T-cell (primary cell): ENCODE measurements at regions not wholly inside any gene's neighbourhood (a gene's known extent, or its start where the extent isn't known, plus 50 kb on each side); places are given as distances from the start of the nearest gene placed in this dataset.

Source experiments
- ATAC-seq, 4 experiments: fragments of 200-7000 bp in 3 of 4; fragments of 150-1000 bp in 1 of 4; cut with Tn5 transposase; replicated peaks in 1 of 4; 1 replicate in 3 of 4; 2 replicates in 1 of 4; pipeline ENCODE4 v1.10.0; 2021; ENCODE audit warnings: moderate library complexity in 3 of 4, mild to moderate bottlenecking in 2 of 4, moderate number of reproducible peaks in 1 of 4
- CTCF ChIA-PET, 2 donors: fragments of 300-600 bp; sonication (Branson Sonifier 250); formaldehyde crosslinking; loops; one replicate each; lab custom pipeline; 2022; ENCODE audit warnings: antibody characterized with exemption in 2 of 2; lab: Charles Lee
- POLR2A ChIA-PET, 2 donors: fragments of 300-600 bp; sonication (Branson Sonifier 250); formaldehyde crosslinking; loops; one replicate each; lab custom pipeline; 2022; ENCODE audit warnings: antibody characterized with exemption in 2 of 2; lab: Charles Lee
- DNase-seq, 35 experiments: peaks; one replicate each; pipeline versions ENCODE4 v3.0.0 to v3.0.0-alpha.2; 2013 to 2023
- H3K27ac ChIP-seq: one replicate; pipeline ENCODE4 v1.5.1; 2013; ENCODE audit warnings: low read length
- H3K27me3 ChIP-seq, 2 experiments: replicated peaks in 1 of 2; 1 replicate in 1 of 2; 2 replicates in 1 of 2; pipeline versions ENCODE4 v1.6.1 to v1.7.0; 2013; ENCODE audit warnings: low read length in 1 of 2, mixed read lengths in 1 of 2; ENCODE audit not compliant: control insufficient read depth in 2 of 2, insufficient read depth in 2 of 2; ENCODE audit errors: extremely low read depth in 1 of 2
- H3K36me3 ChIP-seq, 2 donors: 1 replicate in 1 of 2; 2 replicates in 1 of 2; pipeline versions ENCODE4 v1.6.1 to v1.7.0; 2013; ENCODE audit warnings: low read length in 1 of 2; ENCODE audit not compliant: control insufficient read depth in 2 of 2, insufficient read depth in 1 of 2; ENCODE audit errors: extremely low read depth in 1 of 2
- H3K4me1 ChIP-seq, 2 experiments: 1 replicate in 1 of 2; 2 replicates in 1 of 2; pipeline versions ENCODE4 v1.6.1 to v1.7.0; 2013; ENCODE audit warnings: low read length in 2 of 2, mixed read lengths in 1 of 2; ENCODE audit not compliant: insufficient read depth in 2 of 2, control insufficient read depth in 1 of 2; ENCODE audit errors: extremely low read depth in 1 of 2
- H3K4me3 ChIP-seq, 2 donors: 1 replicate in 1 of 2; 2 replicates in 1 of 2; pipeline versions ENCODE4 v1.5.1 to v1.7.0; 2013; ENCODE audit warnings: mild to moderate bottlenecking in 2 of 2, low read length in 1 of 2, moderate library complexity in 1 of 2; ENCODE audit not compliant: control insufficient read depth in 1 of 2; ENCODE audit errors: extremely low read depth in 1 of 2
- H3K9me3 ChIP-seq: 2 replicates; pipeline ENCODE4 v1.7.0; 2013
- H3K27ac Mint-ChIP-seq, 2 donors: one replicate each; pipeline ENCODE4 v1.8.0; 2020 to 2021; ENCODE audit warnings: mild to moderate bottlenecking in 2 of 2, mixed read lengths in 2 of 2
- H3K27me3 Mint-ChIP-seq, 2 donors: one replicate each; pipeline ENCODE4 v1.8.0; 2021 to 2022; ENCODE audit warnings: mixed read lengths in 2 of 2
- H3K36me3 Mint-ChIP-seq: one replicate; pipeline ENCODE4 v1.8.0; 2021; ENCODE audit warnings: mixed read lengths
- H3K4me1 Mint-ChIP-seq, 3 donors: one replicate each; pipeline ENCODE4 v1.8.0; 2020 to 2022; ENCODE audit warnings: mixed read lengths in 3 of 3, mild to moderate bottlenecking in 1 of 3
- H3K4me3 Mint-ChIP-seq, 3 donors: one replicate each; pipeline ENCODE4 v1.8.0; 2020 to 2022; ENCODE audit warnings: mild to moderate bottlenecking in 3 of 3, mixed read lengths in 3 of 3, moderate library complexity in 3 of 3
- H3K9me3 Mint-ChIP-seq, 3 donors: one replicate each; pipeline ENCODE4 v1.8.0; 2020 to 2022; ENCODE audit warnings: mixed read lengths in 3 of 3
- WGBS: methylation state at CpG from one replicate; pipeline ENCODE4 v1.1.5; 2013; ENCODE audit warnings: missing lambda C conversion rate; ENCODE audit not compliant: insufficient coverage; 5-methylcytosine and 5-hydroxymethylcytosine counted together

DNA sequence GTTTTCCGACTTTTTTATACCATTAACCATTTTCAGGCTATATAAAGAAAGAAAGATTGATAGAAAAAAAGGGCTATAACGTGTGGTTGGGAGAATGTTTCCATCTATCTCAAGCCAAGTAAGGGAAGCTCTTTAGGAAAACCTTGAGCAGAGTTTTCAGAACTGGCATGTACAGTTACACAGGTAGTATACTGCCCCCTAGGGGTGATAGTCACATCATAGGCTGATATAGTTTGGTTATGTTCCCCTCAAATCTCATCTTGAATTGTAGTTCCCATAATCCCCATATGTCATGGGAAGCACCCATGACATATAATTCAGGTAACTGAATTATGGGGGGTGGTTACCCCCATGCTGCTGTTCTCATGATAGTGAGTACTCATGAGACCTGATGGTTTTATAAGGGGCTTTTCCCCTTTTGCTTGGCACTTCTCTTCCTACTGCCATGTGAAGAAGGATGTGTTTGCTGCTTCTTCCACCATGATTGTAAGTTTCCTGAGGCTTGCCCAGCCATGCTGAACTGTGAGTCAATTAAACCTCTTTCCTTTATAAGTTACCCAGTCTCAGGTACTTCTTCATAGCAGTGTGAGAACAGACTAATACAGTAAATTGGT is 186.8 kb downstream of the TMA16 start:
- peaks cover 1 to 5% (median 5%) of the 10 kb centered on the region in 3 donors for H3K4me1 Mint-ChIP-seq
- peaks cover 0 to 3% of the 10 kb centered on the region in 2 donors for H3K27me3 Mint-ChIP-seq
- Histone ChIP-seq H3K4me3 (no peak overlapping the region), H3K4me1 (no peaks in the 10 kb centered on the region), H3K27ac (no peak overlapping the region), H3K27me3 (no peaks in the 10 kb centered on the region), H3K9me3 (no peaks in the 10 kb centered on the region), H3K36me3 (no peaks in the 10 kb centered on the region)
- POLR2A ChIA-PET, result interaction anchor here in 1 of 2 donors (0.9 kb wide), 1 partner anchor 8 kb away, joined by 4 read pairs; no protein-coding TSS in a partner anchor
- ATAC-seq (peak in 3 of 4 experiments; percentile 40 to 77 (median 49)), DNase-seq (peak in 12 of 35 experiments; percentile 0 to 78 (median 26))
- CTCF ChIA-PET, result interaction anchor here (0.6 to 6.0 kb wide), 13 partner anchors 9 to 1157 kb away, joined by 3 to 78 read pairs (median 4); no protein-coding TSS in a partner anchor
- H3K36me3 Mint-ChIP-seq, result no peaks in the 10 kb centered on the region
- H3K27ac Mint-ChIP-seq, result no peak overlapping the region
- no CpG with 5 or more reads among the region's 2 CpGs for WGBS
- H3K4me3 Mint-ChIP-seq, result no peak overlapping the region
- no peaks in the 10 kb centered on the region for H3K9me3 Mint-ChIP-seq

DNA sequence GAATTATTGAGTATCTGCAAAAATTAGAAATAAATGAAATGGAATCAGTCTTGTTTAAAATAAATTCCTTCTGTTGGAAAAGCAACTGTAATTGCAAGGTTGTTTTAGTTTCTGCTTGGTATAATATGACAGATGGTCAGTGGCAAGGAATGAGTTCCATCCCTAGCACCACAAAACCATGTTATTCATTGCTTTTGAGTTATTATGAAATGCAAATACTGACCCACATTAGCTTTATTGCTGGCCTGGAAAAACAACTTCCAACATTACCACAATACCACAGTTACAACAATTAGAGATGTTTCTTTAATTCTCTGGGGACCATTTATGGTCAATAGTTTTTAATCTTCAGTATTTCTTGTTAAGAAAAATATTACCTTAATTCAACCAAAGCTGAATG is 194.4 kb downstream of the TMA16 start:
- no peaks in the 10 kb centered on the region for H3K4me1 Mint-ChIP-seq
- DNase-seq, result no peak
- no peaks in the 10 kb centered on the region for H3K36me3 Mint-ChIP-seq
- H3K9me3 Mint-ChIP-seq, result no peaks in the 10 kb centered on the region
- no peak overlapping the region for H3K27ac ChIP-seq
- H3K36me3 ChIP-seq, result no peaks in the 10 kb centered on the region
- H3K9me3 ChIP-seq, result no peaks in the 10 kb centered on the region
- no peak overlapping the region for H3K27ac Mint-ChIP-seq
- H3K4me3 Mint-ChIP-seq, result no peak overlapping the region
- H3K27me3 Mint-ChIP-seq, result peaks cover 4 to 12% of the 10 kb centered on the region in 2 donors
- no peak overlapping the region for H3K4me3 ChIP-seq
- ChIA-PET CTCF (interaction anchor here in 1 of 2 donors (2.7 kb wide), 1 partner anchor 139 kb away, joined by 10 read pairs; no protein-coding TSS in a partner anchor), POLR2A (interaction anchor here in 1 of 2 donors (0.8 kb wide), 1 partner anchor 8 kb away, joined by 4 read pairs; no protein-coding TSS in a partner anchor)
- ATAC-seq, result no peak
- no peaks in the 10 kb centered on the region for H3K27me3 ChIP-seq
- no peaks in the 10 kb centered on the region for H3K4me1 ChIP-seq

DNA sequence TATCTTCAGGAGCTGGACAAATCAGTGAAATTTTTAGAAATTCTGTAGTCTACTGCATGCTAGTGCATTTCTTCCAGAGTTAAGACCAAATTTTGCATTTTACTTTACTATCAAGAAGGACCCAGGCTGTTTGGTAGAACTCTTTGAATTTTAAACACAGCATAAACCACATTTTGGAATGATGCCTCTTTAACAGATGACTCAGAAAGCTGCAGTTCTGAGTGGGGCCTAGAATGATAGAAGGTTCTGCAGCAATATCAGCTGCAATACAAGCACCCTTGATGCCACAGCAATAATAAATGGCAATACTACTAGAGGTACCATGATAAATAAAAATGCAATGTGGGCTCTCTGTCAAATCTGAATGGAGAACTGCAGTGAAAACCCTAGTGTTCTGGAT is 198.7 kb downstream of the TMA16 start:
- no peaks in the 10 kb centered on the region for H3K36me3 Mint-ChIP-seq
- H3K4me1 ChIP-seq, result no peaks in the 10 kb centered on the region
- H3K36me3 ChIP-seq, result no peaks in the 10 kb centered on the region
- ATAC-seq, result no peak
- POLR2A ChIA-PET, result interaction anchor here in 1 of 2 donors (0.6 kb wide), 1 partner anchor 920 kb away, joined by 3 read pairs; no protein-coding TSS in a partner anchor
- H3K4me3 Mint-ChIP-seq, result no peak overlapping the region
- H3K9me3 ChIP-seq, result no peaks in the 10 kb centered on the region
- no peak overlapping the region for H3K27ac Mint-ChIP-seq
- no peak overlapping the region for H3K4me3 ChIP-seq
- no peak overlapping the region for H3K27ac ChIP-seq
- no peak for DNase-seq
- CTCF ChIA-PET, result interaction anchor here in 1 of 2 donors (0.6 kb wide), 1 partner anchor 751 kb away, joined by 5 read pairs; no protein-coding TSS in a partner anchor
- no peaks in the 10 kb centered on the region for H3K9me3 Mint-ChIP-seq
- H3K4me1 Mint-ChIP-seq, result no peaks in the 10 kb centered on the region
- H3K27me3 ChIP-seq, result no peaks in the 10 kb centered on the region
- peaks cover 3 to 10% of the 10 kb centered on the region in 2 donors for H3K27me3 Mint-ChIP-seq

DNA sequence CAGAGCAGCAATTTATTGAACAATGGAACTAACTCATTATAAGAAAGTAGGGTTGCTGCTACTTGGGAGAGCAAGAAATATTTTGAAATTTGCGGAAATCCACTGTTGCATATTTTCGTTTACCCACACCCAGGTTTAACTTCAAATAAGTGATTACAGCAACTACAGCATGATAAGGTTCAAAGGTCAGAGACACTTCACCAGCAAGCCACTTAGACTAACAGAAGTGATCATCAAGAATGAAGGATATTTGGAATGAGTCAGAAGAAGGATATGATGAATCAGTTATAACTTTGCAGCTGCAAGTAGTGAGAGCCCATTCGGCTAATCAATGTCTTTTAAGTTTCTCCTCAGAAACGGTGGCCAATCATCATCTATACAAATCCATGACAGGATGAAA is 199.3 kb downstream of the TMA16 start:
- POLR2A ChIA-PET, result no interaction called here
- peaks cover 3 to 10% of the 10 kb centered on the region in 2 donors for H3K27me3 Mint-ChIP-seq
- Histone ChIP-seq H3K4me1 (no peaks in the 10 kb centered on the region), H3K36me3 (no peaks in the 10 kb centered on the region), H3K27ac (no peak overlapping the region), H3K9me3 (no peaks in the 10 kb centered on the region), H3K4me3 (no peak overlapping the region), H3K27me3 (no peaks in the 10 kb centered on the region)
- no peak for ATAC-seq
- CTCF ChIA-PET, result interaction anchor here in 1 of 2 donors (0.6 kb wide), 1 partner anchor 752 kb away, joined by 5 read pairs; no protein-coding TSS in a partner anchor
- no peak for DNase-seq
- H3K27ac Mint-ChIP-seq, result no peak overlapping the region
- H3K9me3 Mint-ChIP-seq, result no peaks in the 10 kb centered on the region
- H3K4me3 Mint-ChIP-seq, result no peak overlapping the region
- no peaks in the 10 kb centered on the region for H3K4me1 Mint-ChIP-seq
- no CpG with 5 or more reads among the region's 4 CpGs for WGBS
- H3K36me3 Mint-ChIP-seq, result no peaks in the 10 kb centered on the region

DNA sequence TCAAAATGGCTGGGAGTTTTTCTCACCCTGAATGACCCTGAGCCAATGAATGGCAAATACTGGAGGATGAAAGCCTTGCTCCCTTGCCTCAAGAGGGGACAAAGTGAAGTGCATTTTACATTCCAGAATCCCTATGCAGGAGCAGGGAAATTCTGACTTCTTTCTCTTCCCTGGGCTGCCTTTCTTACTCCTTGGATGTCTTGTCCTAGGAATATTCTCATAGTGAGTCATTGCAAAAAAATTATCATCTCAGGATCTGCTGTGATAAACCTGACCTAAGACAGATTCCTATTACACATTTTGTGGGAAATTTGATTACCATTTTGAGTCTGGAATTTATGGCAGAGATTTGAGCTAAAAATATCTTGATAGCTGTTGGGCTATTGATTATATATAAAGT is 199.9 kb downstream of the TMA16 start:
- H3K4me1 ChIP-seq, result no peaks in the 10 kb centered on the region
- peaks cover 3 to 10% of the 10 kb centered on the region in 2 donors for H3K27me3 Mint-ChIP-seq
- CTCF ChIA-PET, result no interaction called here
- no peaks in the 10 kb centered on the region for H3K4me1 Mint-ChIP-seq
- no peaks in the 10 kb centered on the region for H3K36me3 Mint-ChIP-seq
- H3K27me3 ChIP-seq, result no peaks in the 10 kb centered on the region
- no peaks in the 10 kb centered on the region for H3K9me3 ChIP-seq
- no peaks in the 10 kb centered on the region for H3K9me3 Mint-ChIP-seq
- H3K4me3 Mint-ChIP-seq, result no peak overlapping the region
- ATAC-seq, result no peak
- no peak for DNase-seq
- POLR2A ChIA-PET, result interaction anchor here in 1 of 2 donors (0.7 kb wide), 1 partner anchor 14 kb away, joined by 3 read pairs; no protein-coding TSS in a partner anchor
- H3K4me3 ChIP-seq, result no peak overlapping the region
- H3K27ac ChIP-seq, result no peak overlapping the region
- no peaks in the 10 kb centered on the region for H3K36me3 ChIP-seq
- H3K27ac Mint-ChIP-seq, result no peak overlapping the region

DNA sequence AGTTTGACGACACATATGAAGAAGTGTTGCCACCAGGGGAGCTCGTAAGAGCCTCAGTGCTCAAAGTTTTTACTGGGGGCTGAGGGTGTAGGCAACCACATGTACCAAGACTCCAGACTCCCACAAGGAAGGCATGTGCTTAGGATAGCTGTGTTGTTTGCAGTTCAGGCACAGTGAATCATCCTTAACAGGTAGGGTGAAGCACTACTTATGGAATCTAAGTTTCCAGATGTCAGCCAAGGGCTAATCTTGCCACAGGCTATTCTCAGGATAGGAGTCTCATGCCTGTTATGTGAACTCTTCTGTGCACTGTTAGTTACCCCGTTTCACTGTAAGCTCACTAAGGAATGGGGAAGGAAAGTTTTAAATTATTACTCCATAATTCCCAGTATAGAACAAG is 202.6 kb downstream of the TMA16 start:
- H3K9me3 Mint-ChIP-seq, result no peaks in the 10 kb centered on the region

More for the DNA sequence above, 202.6 kb downstream of the TMA16 start:
- Histone ChIP-seq H3K4me3 (no peak overlapping the region), H3K9me3 (no peaks in the 10 kb centered on the region), H3K4me1 (no peaks in the 10 kb centered on the region), H3K27ac (no peak overlapping the region), H3K27me3 (no peaks in the 10 kb centered on the region), H3K36me3 (no peaks in the 10 kb centered on the region)
- ChIA-PET POLR2A (no interaction called here), CTCF (no interaction called here)
- no peaks in the 10 kb centered on the region for H3K36me3 Mint-ChIP-seq
- H3K4me3 Mint-ChIP-seq, result no peak overlapping the region
- DNase-seq (no peak), ATAC-seq (no peak)
- H3K27me3 Mint-ChIP-seq, result peaks cover 1 to 13% of the 10 kb centered on the region in 2 donors
- H3K27ac Mint-ChIP-seq, result no peak overlapping the region
- WGBS, result 70% methylated on average over 2 of the region's 3 CpGs
- H3K4me1 Mint-ChIP-seq, result no peaks in the 10 kb centered on the region
